ENCODE measurements at regions not wholly inside any gene's neighbourhood (a gene's known extent, or its start where the extent isn't known, plus 50 kb on each side); places are given as distances from the start of the nearest gene placed in this dataset.
"Not testable (repeated sequence)": the region's sequence is repeated elsewhere in the genome, so short reads cannot be mapped to it uniquely, and the experiment has no call there.

DNA sequence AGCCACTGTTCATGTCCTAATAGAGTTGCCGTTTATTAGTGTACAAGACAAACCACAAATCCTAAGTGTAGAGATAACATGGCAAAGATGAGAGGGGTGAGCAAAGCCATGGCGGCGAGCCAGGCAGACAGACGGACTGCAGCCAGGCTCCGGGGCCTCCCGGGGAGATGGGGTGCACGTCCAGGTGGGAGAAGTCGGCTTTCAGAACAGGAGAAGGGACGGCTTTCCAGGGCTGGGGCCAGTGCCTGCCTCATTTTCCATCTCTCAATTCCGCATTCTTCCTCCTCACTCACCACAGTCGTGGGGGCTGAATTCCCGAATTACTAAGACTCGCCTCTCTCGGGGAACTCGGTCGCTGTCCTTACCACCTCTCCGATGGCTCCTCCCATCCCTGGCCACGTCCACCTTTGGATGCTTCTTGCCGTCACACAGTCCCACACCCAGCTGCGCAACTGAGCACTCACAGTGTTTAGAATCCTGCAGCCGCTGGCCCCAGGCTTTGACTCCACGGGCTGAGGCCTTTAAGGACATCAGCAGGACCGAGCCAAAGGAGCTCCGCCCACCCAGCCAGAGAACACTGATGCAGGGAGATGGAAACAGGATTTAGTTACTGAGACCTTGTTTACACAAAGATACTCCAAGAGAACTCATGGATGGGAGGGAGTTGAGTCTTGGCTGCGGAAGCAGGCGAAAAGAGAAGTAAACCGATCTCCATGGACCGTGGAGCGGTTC lies 59.7 kb downstream of the RNF112 start:
- intact Hi-C loops (cut with micrococcal nuclease), result no loop called here
- no peaks in the 10 kb centered on the region for H3K9me3 ChIP-seq (replicated peaks)
- peak overlapping the region; percentile 67 for H3K27ac ChIP-seq (replicated peaks)
- DNase-seq, result peak; percentile 79
- TF ChIP-seq, protein P1, sequence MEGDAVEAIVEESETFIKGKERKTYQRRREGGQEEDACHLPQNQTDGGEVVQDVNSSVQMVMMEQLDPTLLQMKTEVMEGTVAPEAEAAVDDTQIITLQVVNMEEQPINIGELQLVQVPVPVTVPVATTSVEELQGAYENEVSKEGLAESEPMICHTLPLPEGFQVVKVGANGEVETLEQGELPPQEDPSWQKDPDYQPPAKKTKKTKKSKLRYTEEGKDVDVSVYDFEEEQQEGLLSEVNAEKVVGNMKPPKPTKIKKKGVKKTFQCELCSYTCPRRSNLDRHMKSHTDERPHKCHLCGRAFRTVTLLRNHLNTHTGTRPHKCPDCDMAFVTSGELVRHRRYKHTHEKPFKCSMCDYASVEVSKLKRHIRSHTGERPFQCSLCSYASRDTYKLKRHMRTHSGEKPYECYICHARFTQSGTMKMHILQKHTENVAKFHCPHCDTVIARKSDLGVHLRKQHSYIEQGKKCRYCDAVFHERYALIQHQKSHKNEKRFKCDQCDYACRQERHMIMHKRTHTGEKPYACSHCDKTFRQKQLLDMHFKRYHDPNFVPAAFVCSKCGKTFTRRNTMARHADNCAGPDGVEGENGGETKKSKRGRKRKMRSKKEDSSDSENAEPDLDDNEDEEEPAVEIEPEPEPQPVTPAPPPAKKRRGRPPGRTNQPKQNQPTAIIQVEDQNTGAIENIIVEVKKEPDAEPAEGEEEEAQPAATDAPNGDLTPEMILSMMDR (IDR thresholded peaks at IDR 0.05; ENCODE audit: borderline replicate concordance), result no peak
- H3K27me3 ChIP-seq (ENCODE audit: low read depth), result peaks cover 11% of the 10 kb centered on the region
- H3K4me3 ChIP-seq, result peak overlapping the region; percentile 35
- no peaks in the 10 kb centered on the region for H3K4me1 ChIP-seq
- H3K36me3 ChIP-seq, result no peaks in the 10 kb centered on the region

DNA sequence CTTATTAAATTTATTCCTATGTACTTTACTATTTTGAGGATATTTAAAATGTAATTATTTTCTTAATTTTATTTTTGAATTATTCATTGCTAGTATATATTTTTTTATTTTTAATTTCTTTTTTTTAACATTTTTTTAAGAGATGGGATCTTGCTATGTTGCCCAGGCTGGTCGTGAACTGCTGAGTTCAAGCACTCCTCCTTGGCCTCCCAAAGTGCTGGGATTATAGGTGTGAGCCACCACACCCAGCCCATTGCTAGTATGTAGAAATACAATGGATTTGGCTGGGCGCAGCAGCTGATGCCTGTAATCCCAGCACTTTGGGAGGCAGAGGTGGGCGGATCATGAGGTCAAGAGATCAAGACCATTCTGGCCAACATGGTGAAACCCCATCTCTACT lies 59.2 kb upstream of the SLC47A1 start:
- H3K4me3 ChIP-seq; H3K27ac ChIP-seq (replicated peaks); H3K36me3 ChIP-seq; intact Hi-C loops (cut with micrococcal nuclease); DNase-seq; H3K9me3 ChIP-seq (replicated peaks); H3K27me3 ChIP-seq (ENCODE audit: low read depth); H3K4me1 ChIP-seq: not testable (repeated sequence)

DNA sequence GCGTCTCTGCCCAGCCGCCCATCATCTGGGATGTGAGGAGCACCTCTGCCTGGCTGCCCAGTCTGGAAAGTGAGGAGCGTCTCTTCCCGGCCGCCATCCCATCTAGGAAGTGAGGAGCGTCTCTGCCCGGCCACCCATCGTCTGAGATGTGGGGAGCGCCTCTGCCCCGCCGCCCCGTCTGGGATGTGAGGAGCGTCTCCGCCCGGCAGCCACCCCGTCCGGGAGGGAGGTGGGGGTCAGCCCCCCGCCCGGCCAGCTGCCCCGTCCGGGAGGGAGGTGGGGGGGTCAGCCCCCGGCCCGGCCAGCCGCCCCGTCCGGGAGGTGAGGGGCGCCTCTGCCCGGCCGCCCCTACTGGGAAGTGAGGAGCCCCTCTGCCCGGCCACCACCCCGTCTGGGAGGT lies 57.9 kb upstream of the SLC47A1 start:
- H3K4me3 ChIP-seq; DNase-seq; H3K4me1 ChIP-seq; intact Hi-C loops (cut with micrococcal nuclease); H3K27me3 ChIP-seq (ENCODE audit: low read depth); H3K27ac ChIP-seq (replicated peaks); H3K36me3 ChIP-seq; H3K9me3 ChIP-seq (replicated peaks): not testable (repeated sequence)

DNA sequence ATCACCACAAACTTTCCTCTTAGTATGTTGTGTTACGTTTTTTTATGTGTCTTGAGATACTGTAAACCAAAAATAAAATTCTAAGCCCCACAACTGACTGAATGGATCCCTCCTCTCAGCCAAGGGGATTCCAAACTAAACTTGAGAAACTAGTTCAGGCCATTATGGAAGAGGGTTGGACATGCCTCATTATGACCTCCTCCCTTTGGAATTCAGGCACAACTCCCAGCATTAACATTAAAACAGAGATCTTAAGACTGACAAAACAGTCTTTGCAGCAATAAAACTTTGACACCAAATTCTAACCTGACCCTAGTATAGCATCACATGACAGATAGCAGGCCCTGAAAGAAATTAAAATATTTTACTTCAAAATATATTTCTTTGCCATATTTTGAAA lies 51.1 kb upstream of the SLC47A1 start:
- no peak for DNase-seq
- no peak overlapping the region for H3K27ac ChIP-seq (replicated peaks)
- no peaks in the 10 kb centered on the region for H3K27me3 ChIP-seq (ENCODE audit: low read depth)
- no peaks in the 10 kb centered on the region for H3K9me3 ChIP-seq (replicated peaks)
- no peak overlapping the region for H3K4me3 ChIP-seq
- TF ChIP-seq, protein P1 (IDR thresholded peaks at IDR 0.05; ENCODE audit: borderline replicate concordance), result no peak
- intact Hi-C loops (cut with micrococcal nuclease), result no loop called here
- no peaks in the 10 kb centered on the region for H3K36me3 ChIP-seq
- H3K4me1 ChIP-seq, result no peaks in the 10 kb centered on the region

Measured in left ventricle myocardium inferior (tissue), 1 donor.